Loucy (cell line): ENCODE measurements at regions not wholly inside any gene's neighbourhood (a gene's known extent, or its start where the extent isn't known, plus 50 kb on each side); places are given as distances from the start of the nearest gene placed in this dataset.

Source experiments
- EZH2phosphoT487 ChIP-seq: fragments of 200-600 bp; IDR thresholded peaks from 2 replicates; pipeline ENCODE4 v1.6.1; 2018; ENCODE audit warnings: antibody characterized with exemption, mild to moderate bottlenecking, moderate library complexity, borderline replicate concordance
- TF ChIP-seq, protein P1 (sequence below): fragments of 200-600 bp; sonication (generic); conservative IDR thresholded peaks from 2 replicates; pipeline ENCODE4 v1.5.1; 2014; ENCODE audit warnings: mild to moderate bottlenecking, antibody characterized with exemption, low read length

DNA sequence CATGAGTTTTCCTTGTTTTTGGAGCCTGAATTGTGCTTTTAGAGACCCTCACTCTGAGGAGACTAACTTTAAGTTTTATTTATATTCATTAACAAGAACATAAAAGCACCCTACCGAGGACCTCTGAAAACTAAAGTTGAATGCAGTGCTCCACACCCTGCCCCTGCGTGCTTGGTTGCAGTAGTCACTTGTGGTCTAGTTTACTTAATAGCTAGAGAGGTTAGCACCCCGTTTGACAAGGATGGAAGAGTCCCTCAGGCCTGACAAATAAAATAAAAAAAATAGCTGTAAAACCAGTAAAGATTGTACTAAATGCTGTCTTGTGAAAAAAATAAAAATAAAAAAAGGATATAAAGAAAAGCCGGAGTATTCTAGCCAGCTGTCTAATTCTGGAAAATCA is 395.2 kb downstream of the MTX2 start:
- TF ChIP-seq, protein P1, sequence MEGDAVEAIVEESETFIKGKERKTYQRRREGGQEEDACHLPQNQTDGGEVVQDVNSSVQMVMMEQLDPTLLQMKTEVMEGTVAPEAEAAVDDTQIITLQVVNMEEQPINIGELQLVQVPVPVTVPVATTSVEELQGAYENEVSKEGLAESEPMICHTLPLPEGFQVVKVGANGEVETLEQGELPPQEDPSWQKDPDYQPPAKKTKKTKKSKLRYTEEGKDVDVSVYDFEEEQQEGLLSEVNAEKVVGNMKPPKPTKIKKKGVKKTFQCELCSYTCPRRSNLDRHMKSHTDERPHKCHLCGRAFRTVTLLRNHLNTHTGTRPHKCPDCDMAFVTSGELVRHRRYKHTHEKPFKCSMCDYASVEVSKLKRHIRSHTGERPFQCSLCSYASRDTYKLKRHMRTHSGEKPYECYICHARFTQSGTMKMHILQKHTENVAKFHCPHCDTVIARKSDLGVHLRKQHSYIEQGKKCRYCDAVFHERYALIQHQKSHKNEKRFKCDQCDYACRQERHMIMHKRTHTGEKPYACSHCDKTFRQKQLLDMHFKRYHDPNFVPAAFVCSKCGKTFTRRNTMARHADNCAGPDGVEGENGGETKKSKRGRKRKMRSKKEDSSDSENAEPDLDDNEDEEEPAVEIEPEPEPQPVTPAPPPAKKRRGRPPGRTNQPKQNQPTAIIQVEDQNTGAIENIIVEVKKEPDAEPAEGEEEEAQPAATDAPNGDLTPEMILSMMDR = no peak
- no peak for TF ChIP-seq EZH2phosphoT487
